SK-N-MC (cell line): ENCODE measurements at regions not wholly inside any gene's neighbourhood (a gene's known extent, or its start where the extent isn't known, plus 50 kb on each side); places are given as distances from the start of the nearest gene placed in this dataset.

Experiments
- DNase-seq: peaks from one replicate; pipeline ENCODE4 v3.0.0-alpha.2; 2011; ENCODE audit warnings: low read depth, low spot score
- H3K27ac ChIP-seq: fragments of 200-600 bp; sonication (generic); 2 replicates; pipeline ENCODE4 v1.5.1; 2016; ENCODE audit warnings: mixed run types
- H3K36me3 ChIP-seq: fragments of 200-600 bp; sonication (generic); 2 replicates; pipeline ENCODE4 v1.6.1; 2017; ENCODE audit warnings: antibody characterized with exemption, low read length, mixed read lengths; ENCODE audit not compliant: insufficient read depth
- H3K4me3 ChIP-seq: fragments of 200-600 bp; sonication (generic); 2 replicates; pipeline ENCODE4 v1.5.1; 2016
- H3K9ac ChIP-seq: fragments of 200-600 bp; sonication (generic); 2 replicates; pipeline ENCODE4 v1.8.0; 2017; ENCODE audit warnings: mixed run types, mixed read lengths; ENCODE audit not compliant: insufficient read length
- H3K9me3 ChIP-seq: fragments of 200-600 bp; sonication (generic); 2 replicates; pipeline ENCODE4 v1.6.1; 2017; ENCODE audit warnings: low read depth, mild to moderate bottlenecking, antibody characterized with exemption, low read length, moderate library complexity, mixed read lengths
- EZH2 ChIP-seq: fragments of 200-600 bp; sonication (generic); IDR thresholded peaks from one replicate; pipeline ENCODE4 v1.6.1; 2017; ENCODE audit warnings: antibody characterized with exemption
- FOXP2 ChIP-seq: optimal IDR thresholded peaks from 2 replicates; pipeline ENCODE3; 2011; ENCODE audit warnings: mild to moderate bottlenecking, moderate library complexity; ENCODE audit not compliant: insufficient read depth; ENCODE audit errors: extremely low read length, control extremely low read depth
- POLR2AphosphoS5 ChIP-seq: IDR thresholded peaks from 2 replicates; pipeline ENCODE4 v1.6.1; 2012; ENCODE audit warnings: mild to moderate bottlenecking, low read depth, low read length, borderline replicate concordance

GRCh38 chr10:56298941-56299340 is 62.1 kb downstream of the ZWINT start:
- Histone ChIP-seq H3K9me3 (no peaks in the 10 kb centered on the region), H3K36me3 (no peaks in the 10 kb centered on the region), H3K4me3 (no peak overlapping the region), H3K27ac (no peak overlapping the region), H3K9ac (no peak overlapping the region)
- no peak for DNase-seq
- TF ChIP-seq EZH2 (no peak), POLR2AphosphoS5 (no peak), FOXP2 (no peak)

GRCh38 chr10:56296618-56297017 is 64.4 kb downstream of the ZWINT start:
- DNase-seq = no peak
- H3K9me3 ChIP-seq = no peaks in the 10 kb centered on the region
- TF ChIP-seq POLR2AphosphoS5 (no peak), FOXP2 (no peak), EZH2 (no peak)
- no peak overlapping the region for H3K4me3 ChIP-seq
- H3K27ac ChIP-seq = no peak overlapping the region
- H3K9ac ChIP-seq = no peak overlapping the region
- no peaks in the 10 kb centered on the region for H3K36me3 ChIP-seq

- no peak for DNase-seq
- TF ChIP-seq FOXP2 (no peak), EZH2 (no peak), POLR2AphosphoS5 (no peak)
- Histone ChIP-seq H3K9me3 (no peaks in the 10 kb centered on the region), H3K27ac (no peak overlapping the region), H3K36me3 (no peaks in the 10 kb centered on the region), H3K4me3 (no peak overlapping the region), H3K9ac (no peak overlapping the region)
These were observed 72.7 kb downstream of the ZWINT start for GRCh38 chr10:56288403-56288802.

- Histone ChIP-seq H3K9me3 (no peaks in the 10 kb centered on the region), H3K36me3 (no peaks in the 10 kb centered on the region), H3K4me3 (no peak overlapping the region), H3K27ac (no peak overlapping the region), H3K9ac (no peak overlapping the region)
- no peak for DNase-seq
- TF ChIP-seq FOXP2 (no peak), EZH2 (no peak), POLR2AphosphoS5 (no peak)
These were observed 75.0 kb downstream of the ZWINT start for GRCh38 chr10:56286096-56286495.

- Histone ChIP-seq H3K4me3 (no peak overlapping the region), H3K27ac (no peak overlapping the region), H3K9ac (no peak overlapping the region), H3K36me3 (no peaks in the 10 kb centered on the region), H3K9me3 (no peaks in the 10 kb centered on the region)
- DNase-seq = no peak
- no peak for TF ChIP-seq FOXP2
- TF ChIP-seq EZH2 = no peak
- TF ChIP-seq POLR2AphosphoS5 = no peak
These were observed 81.8 kb downstream of the ZWINT start for GRCh38 chr10:56279270-56279669.

GRCh38 chr10:56269181-56269580 is 91.9 kb downstream of the ZWINT start:
- H3K9me3 ChIP-seq = no peaks in the 10 kb centered on the region
- H3K27ac ChIP-seq = no peak overlapping the region
- no peaks in the 10 kb centered on the region for H3K36me3 ChIP-seq
- no peak for DNase-seq
- H3K4me3 ChIP-seq = no peak overlapping the region
- TF ChIP-seq FOXP2 = no peak
- TF ChIP-seq EZH2 = no peak
- TF ChIP-seq POLR2AphosphoS5 = no peak
- no peak overlapping the region for H3K9ac ChIP-seq

GRCh38 chr10:56266120-56266519 is 94.9 kb downstream of the ZWINT start:
- TF ChIP-seq POLR2AphosphoS5 (no peak), EZH2 (no peak), FOXP2 (no peak)
- H3K36me3 ChIP-seq = no peaks in the 10 kb centered on the region

GRCh38 chr10:56258991-56259390 is 102.1 kb downstream of the ZWINT start:
- H3K9ac ChIP-seq = no peak overlapping the region
- DNase-seq = no peak
- no peaks in the 10 kb centered on the region for H3K36me3 ChIP-seq
- H3K27ac ChIP-seq = no peak overlapping the region
- no peak overlapping the region for H3K4me3 ChIP-seq
- no peaks in the 10 kb centered on the region for H3K9me3 ChIP-seq
- TF ChIP-seq POLR2AphosphoS5 (no peak), EZH2 (no peak), FOXP2 (no peak)

More at GRCh38 chr10:56266120-56266519, 94.9 kb downstream of the ZWINT start:
- DNase-seq = no peak
- Histone ChIP-seq H3K4me3 (no peak overlapping the region), H3K9ac (no peak overlapping the region), H3K9me3 (no peaks in the 10 kb centered on the region), H3K27ac (no peak overlapping the region)

- DNase-seq = no peak
- H3K4me3 ChIP-seq = no peak overlapping the region
- H3K36me3 ChIP-seq = no peaks in the 10 kb centered on the region
- TF ChIP-seq FOXP2 (no peak), EZH2 (no peak), POLR2AphosphoS5 (no peak)
- H3K9me3 ChIP-seq = no peaks in the 10 kb centered on the region
- H3K9ac ChIP-seq = no peak overlapping the region
- H3K27ac ChIP-seq = no peak overlapping the region
These were observed 102.7 kb downstream of the ZWINT start for GRCh38 chr10:56258378-56258777.
